ENCODE measurements at regions not wholly inside any gene's neighbourhood (a gene's known extent, or its start where the extent isn't known, plus 50 kb on each side); places are given as distances from the start of the nearest gene placed in this dataset.

- in situ Hi-C loops (cut with HindIII; ENCODE audit: low sequenced_read_pairs): no loop called here
- TF ChIP-seq CTCF (IDR thresholded peaks at IDR 0.05; ENCODE audit: low read depth, low read length, missing control alignments): no peak
- no peak overlapping the region for H3K4me3 ChIP-seq (ENCODE audit: low read depth, low read length)
- DNase-seq (ENCODE audit: low read depth): no peak
Observed at GRCh38 chr3:160143482-160143881, 81.7 kb upstream of the C3orf80 start.

GRCh38 chr3:160150066-160150465 is 75.2 kb upstream of the C3orf80 start:
- in situ Hi-C loops (cut with HindIII; ENCODE audit: low sequenced_read_pairs): no loop called here
- no peak for DNase-seq (ENCODE audit: low read depth)

GRCh38 chr3:160150525-160150924 is 74.7 kb upstream of the C3orf80 start:
- DNase-seq (ENCODE audit: low read depth): peak; percentile 18
- in situ Hi-C loops (cut with HindIII; ENCODE audit: low sequenced_read_pairs): no loop called here
- H3K4me3 ChIP-seq (ENCODE audit: low read depth, low read length): no peak overlapping the region
- TF ChIP-seq CTCF (IDR thresholded peaks at IDR 0.05; ENCODE audit: low read depth, low read length, missing control alignments): no peak

More at GRCh38 chr3:160150066-160150465, 75.2 kb upstream of the C3orf80 start:
- no peak for TF ChIP-seq CTCF (IDR thresholded peaks at IDR 0.05; ENCODE audit: low read depth, low read length, missing control alignments)
- H3K4me3 ChIP-seq (ENCODE audit: low read depth, low read length): no peak overlapping the region

- DNase-seq (ENCODE audit: low read depth): no peak
Observed at GRCh38 chr3:160152638-160153037, 72.6 kb upstream of the C3orf80 start.

GRCh38 chr3:160154033-160154432 is 71.2 kb upstream of the C3orf80 start:
- in situ Hi-C loops (cut with HindIII; ENCODE audit: low sequenced_read_pairs): no loop called here
- H3K4me3 ChIP-seq (ENCODE audit: low read depth, low read length): no peak overlapping the region
- no peak for TF ChIP-seq CTCF (IDR thresholded peaks at IDR 0.05; ENCODE audit: low read depth, low read length, missing control alignments)
- DNase-seq (ENCODE audit: low read depth): peak; percentile 27

More at GRCh38 chr3:160152638-160153037, 72.6 kb upstream of the C3orf80 start:
- TF ChIP-seq CTCF (IDR thresholded peaks at IDR 0.05; ENCODE audit: low read depth, low read length, missing control alignments): no peak
- no peak overlapping the region for H3K4me3 ChIP-seq (ENCODE audit: low read depth, low read length)
- in situ Hi-C loops (cut with HindIII; ENCODE audit: low sequenced_read_pairs): no loop called here

GRCh38 chr3:160154596-160154995 is 70.6 kb upstream of the C3orf80 start:
- no peak for DNase-seq (ENCODE audit: low read depth)
- no peak for TF ChIP-seq CTCF (IDR thresholded peaks at IDR 0.05; ENCODE audit: low read depth, low read length, missing control alignments)
- in situ Hi-C loops (cut with HindIII; ENCODE audit: low sequenced_read_pairs): no loop called here
- H3K4me3 ChIP-seq (ENCODE audit: low read depth, low read length): no peak overlapping the region

- no peak for TF ChIP-seq CTCF (IDR thresholded peaks at IDR 0.05; ENCODE audit: low read depth, low read length, missing control alignments)
- H3K4me3 ChIP-seq (ENCODE audit: low read depth, low read length): no peak overlapping the region
- no peak for DNase-seq (ENCODE audit: low read depth)
- in situ Hi-C loops (cut with HindIII; ENCODE audit: low sequenced_read_pairs): no loop called here
Observed at GRCh38 chr3:160157321-160157720, 67.9 kb upstream of the C3orf80 start.
